Uterus (tissue), 3 donors: ENCODE measurements at regions not wholly inside any gene's neighbourhood (a gene's known extent, or its start where the extent isn't known, plus 50 kb on each side); places are given as distances from the start of the nearest gene placed in this dataset.

ENCODE experiments used
- DNase-seq, 2 donors: peaks; one replicate each; pipeline ENCODE4 v3.0.0-alpha.2; 2019 to 2020
- H3K27ac ChIP-seq, 2 donors: fragments of 200-600 bp; sonication (generic); 1 replicate in 1 of 2; 2 replicates in 1 of 2; pipeline ENCODE4 v1.5.1; 2016 to 2018
- H3K27me3 ChIP-seq, 2 donors: fragments of 200-600 bp; sonication (generic); one replicate each; pipeline ENCODE4 v1.5.1; 2018 to 2019; ENCODE audit warnings: control low read depth in 1 of 2
- H3K36me3 ChIP-seq, 2 donors: fragments of 200-600 bp; sonication (generic); one replicate each; pipeline ENCODE4 v1.5.1; 2019; ENCODE audit warnings: control low read depth in 1 of 2
- H3K4me1 ChIP-seq, 2 donors: fragments of 200-600 bp; sonication (generic); one replicate each; pipeline ENCODE4 v1.5.1; 2018 to 2019; ENCODE audit warnings: control low read depth in 1 of 2
- H3K4me3 ChIP-seq, 2 donors: fragments of 200-600 bp; sonication (generic); 1 replicate in 1 of 2; 2 replicates in 1 of 2; pipeline ENCODE4 v1.5.1; 2018 to 2019; ENCODE audit warnings: mild to moderate bottlenecking in 1 of 2
- H3K9me3 ChIP-seq, 2 donors: fragments of 200-600 bp; sonication (generic); one replicate each; pipeline ENCODE4 v1.5.1; 2019; ENCODE audit warnings: control low read depth in 1 of 2
- CTCF ChIP-seq, 4 experiments: fragments of 200-600 bp in 2 of 4; fragments of 450-650 bp in 2 of 4; sonication (generic) in 2 of 4; IDR thresholded peaks; one replicate each; pipeline ENCODE4 v1.5.1; 2016 to 2019; ENCODE audit warnings: antibody characterized with exemption in 4 of 4, mild to moderate bottlenecking in 2 of 4, moderate library complexity in 1 of 4
- POLR2A ChIP-seq, 2 donors: fragments of 450-650 bp; IDR thresholded peaks; one replicate each; pipeline ENCODE4 v1.6.1; 2016; ENCODE audit warnings: antibody characterized with exemption in 2 of 2, mild to moderate bottlenecking in 1 of 2, moderate library complexity in 1 of 2
- intact Hi-C: fragments of 100-400 bp; cut with DNase I; formaldehyde crosslinking; loops from one replicate; pipeline ENCODE4 v1.15.1; 2023; ENCODE audit warnings: low total_unique reads
- donor health status: DM: yes; HTN: yes; CAD: no.

- no peak for TF ChIP-seq POLR2A (IDR thresholded peaks at IDR 0.05)
- no peak for TF ChIP-seq CTCF (IDR thresholded peaks at IDR 0.05)
Observed at GRCh38 chr1:100613817-100614559, 76.0 kb downstream of the GPR88 start.

GRCh38 chr1:100614570-100614969 lies 76.6 kb downstream of the GPR88 start:
- H3K27ac ChIP-seq, result no peak overlapping the region
- no peak for TF ChIP-seq CTCF (IDR thresholded peaks at IDR 0.05)
- no peak for TF ChIP-seq POLR2A (IDR thresholded peaks at IDR 0.05)
- no peak overlapping the region for H3K4me3 ChIP-seq
- no peaks in the 10 kb centered on the region for H3K36me3 ChIP-seq
- no peak for DNase-seq
- no peaks in the 10 kb centered on the region for H3K9me3 ChIP-seq
- intact Hi-C loops, result no loop called here
- no peaks in the 10 kb centered on the region for H3K4me1 ChIP-seq
- no peaks in the 10 kb centered on the region for H3K27me3 ChIP-seq

More at GRCh38 chr1:100613817-100614559, 76.0 kb downstream of the GPR88 start:
- H3K4me3 ChIP-seq, result no peak overlapping the region
- no peaks in the 10 kb centered on the region for H3K27me3 ChIP-seq
- intact Hi-C loops, result no loop called here
- no peaks in the 10 kb centered on the region for H3K36me3 ChIP-seq
- H3K9me3 ChIP-seq, result no peaks in the 10 kb centered on the region
- no peak for DNase-seq
- no peak overlapping the region for H3K27ac ChIP-seq
- H3K4me1 ChIP-seq, result no peaks in the 10 kb centered on the region

DNA sequence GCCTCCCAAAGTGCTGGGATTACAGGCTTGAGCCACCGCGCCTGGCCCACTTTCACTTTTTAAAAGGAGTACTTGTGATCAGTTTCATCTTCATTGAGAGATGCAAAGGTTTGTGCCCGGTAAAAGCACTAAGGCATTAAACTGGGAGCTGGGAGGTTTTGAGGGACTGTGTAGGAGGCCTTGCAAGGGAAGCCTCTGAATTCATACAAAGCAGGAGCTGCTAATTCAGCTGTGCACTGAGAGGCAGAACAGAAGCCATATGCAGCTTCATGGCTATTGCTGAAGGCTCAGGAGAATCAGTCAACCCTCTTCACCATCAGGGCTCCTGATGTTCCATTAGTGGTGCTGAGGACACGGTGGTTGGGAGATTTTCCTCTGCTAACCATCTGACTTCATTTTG lies 77.7 kb downstream of the GPR88 start:
- no peak for DNase-seq
- Histone ChIP-seq H3K4me3 (no peak overlapping the region), H3K27ac (no peak overlapping the region), H3K27me3 (no peaks in the 10 kb centered on the region), H3K4me1 (no peaks in the 10 kb centered on the region), H3K36me3 (no peaks in the 10 kb centered on the region), H3K9me3 (no peaks in the 10 kb centered on the region)
- TF ChIP-seq CTCF (IDR thresholded peaks at IDR 0.05) (no peak), POLR2A (IDR thresholded peaks at IDR 0.05) (no peak)
- intact Hi-C loops, result no loop called here

GRCh38 chr1:100616121-100616621 lies 78.2 kb downstream of the GPR88 start:
- Histone ChIP-seq H3K27me3 (no peaks in the 10 kb centered on the region), H3K9me3 (no peaks in the 10 kb centered on the region), H3K27ac (no peak overlapping the region), H3K4me1 (no peaks in the 10 kb centered on the region), H3K4me3 (no peak overlapping the region), H3K36me3 (no peaks in the 10 kb centered on the region)
- TF ChIP-seq CTCF (IDR thresholded peaks at IDR 0.05), result no peak
- intact Hi-C loops, result no loop called here
- DNase-seq, result no peak

- H3K27ac ChIP-seq, result peak overlapping the region; percentile 51 to 67
- H3K9me3 ChIP-seq, result no peaks in the 10 kb centered on the region
- peak; percentile 33 to 43 for DNase-seq
- no peaks in the 10 kb centered on the region for H3K27me3 ChIP-seq
- no peaks in the 10 kb centered on the region for H3K36me3 ChIP-seq
- peaks cover 0 to 9% of the 10 kb centered on the region in 2 donors for H3K4me1 ChIP-seq
- no peak for TF ChIP-seq CTCF (IDR thresholded peaks at IDR 0.05)
- TF ChIP-seq POLR2A (IDR thresholded peaks at IDR 0.05), result no peak
- intact Hi-C loops, result no loop called here
- H3K4me3 ChIP-seq, result no peak overlapping the region
Observed at GRCh38 chr1:100622037-100622436, 84.1 kb downstream of the GPR88 start.
